Iris pigment epithelial cell (primary cell): ENCODE measurements at regions not wholly inside any gene's neighbourhood (a gene's known extent, or its start where the extent isn't known, plus 50 kb on each side); places are given as distances from the start of the nearest gene placed in this dataset.
"Not testable (repeated sequence)": the region's sequence is repeated elsewhere in the genome, so short reads cannot be mapped to it uniquely, and the experiment has no call there.

ENCODE experiments used
- DNase-seq: peaks from one replicate; pipeline ENCODE4 v3.0.0-alpha.2; 2011; ENCODE audit warnings: low read depth

GRCh38 chr1:81217058-81217457 is 583.7 kb upstream of the ADGRL2 start:
- DNase-seq = no peak

- DNase-seq = no peak
These were observed 587.5 kb upstream of the ADGRL2 start for GRCh38 chr1:81213279-81213678.

GRCh38 chr1:81209461-81209860 is 591.3 kb upstream of the ADGRL2 start:
- no peak for DNase-seq

- DNase-seq = no peak
These were observed 592.3 kb upstream of the ADGRL2 start for GRCh38 chr1:81208441-81208840.

GRCh38 chr1:81205956-81206355 is 594.8 kb upstream of the ADGRL2 start:
- no peak for DNase-seq

GRCh38 chr1:81201779-81202178 is 599.0 kb upstream of the ADGRL2 start:
- DNase-seq = no peak

- DNase-seq = no peak
These were observed 603.1 kb upstream of the ADGRL2 start for GRCh38 chr1:81197591-81197990.

- DNase-seq = no peak
These were observed 607.8 kb upstream of the ADGRL2 start for GRCh38 chr1:81192647-81193642.

GRCh38 chr1:81190003-81190402 is 610.7 kb upstream of the ADGRL2 start:
- no peak for DNase-seq

- DNase-seq = no peak
These were observed 613.1 kb upstream of the ADGRL2 start for GRCh38 chr1:81187635-81188034.

GRCh38 chr1:81186261-81186660 is 614.5 kb upstream of the ADGRL2 start:
- DNase-seq = no peak

GRCh38 chr1:81183553-81183952 is 617.2 kb upstream of the ADGRL2 start:
- no peak for DNase-seq

GRCh38 chr1:81183051-81183450 is 617.7 kb upstream of the ADGRL2 start:
- no peak for DNase-seq

GRCh38 chr1:81179242-81179641 is 621.5 kb upstream of the ADGRL2 start:
- peak; percentile 94 for DNase-seq

GRCh38 chr1:81178431-81179093 is 622.2 kb upstream of the ADGRL2 start:
- not testable (repeated sequence) for DNase-seq

GRCh38 chr1:81174811-81175476 is 625.8 kb upstream of the ADGRL2 start:
- DNase-seq = peak; percentile 65

- peak; percentile 35 for DNase-seq
These were observed 626.7 kb upstream of the ADGRL2 start for GRCh38 chr1:81174052-81174451.

GRCh38 chr1:81172483-81172882 is 628.3 kb upstream of the ADGRL2 start:
- DNase-seq = no peak

GRCh38 chr1:81170721-81171120 is 630.0 kb upstream of the ADGRL2 start:
- DNase-seq = peak; percentile 15

- no peak for DNase-seq
These were observed 634.8 kb upstream of the ADGRL2 start for GRCh38 chr1:81165963-81166362.

- no peak for DNase-seq
These were observed 640.0 kb upstream of the ADGRL2 start for GRCh38 chr1:81160696-81161095.

GRCh38 chr1:81158592-81158991 is 642.1 kb upstream of the ADGRL2 start:
- peak; percentile 25 for DNase-seq

GRCh38 chr1:81157686-81158085 is 643.0 kb upstream of the ADGRL2 start:
- DNase-seq = peak; percentile 32
